Activated T-cell treated with anti-CD3 and anti-CD28 coated beads, Interleukin-2, amount 50 U/mL, for 4 hours (primary cell): ENCODE measurements at regions not wholly inside any gene's neighbourhood (a gene's known extent, or its start where the extent isn't known, plus 50 kb on each side); places are given as distances from the start of the nearest gene placed in this dataset.
"Not testable (repeated sequence)": the region's sequence is repeated elsewhere in the genome, so short reads cannot be mapped to it uniquely, and the experiment has no call there.

Source experiments
- ATAC-seq, 2 donors: fragments of 200-7000 bp; cut with Tn5 transposase; one replicate each; pipeline ENCODE4 v1.10.0; 2021
- DNase-seq: peaks from one replicate; pipeline ENCODE4 v3.0.0-alpha.2; 2020
- H3K27me3 Mint-ChIP-seq: one replicate; pipeline ENCODE4 v1.8.0; 2021; ENCODE audit warnings: low read depth, mixed read lengths
- H3K36me3 Mint-ChIP-seq: one replicate; pipeline ENCODE4 v1.8.0; 2022; ENCODE audit warnings: mixed read lengths; ENCODE audit not compliant: insufficient read depth
- H3K4me1 Mint-ChIP-seq: one replicate; pipeline ENCODE4 v1.8.0; 2021; ENCODE audit warnings: low read depth, mixed read lengths
- H3K4me3 Mint-ChIP-seq: one replicate; pipeline ENCODE4 v1.8.0; 2021; ENCODE audit warnings: mild to moderate bottlenecking, moderate library complexity, mixed read lengths
- H3K9me3 Mint-ChIP-seq: one replicate; pipeline ENCODE4 v1.8.0; 2021; ENCODE audit warnings: mixed read lengths

DNA sequence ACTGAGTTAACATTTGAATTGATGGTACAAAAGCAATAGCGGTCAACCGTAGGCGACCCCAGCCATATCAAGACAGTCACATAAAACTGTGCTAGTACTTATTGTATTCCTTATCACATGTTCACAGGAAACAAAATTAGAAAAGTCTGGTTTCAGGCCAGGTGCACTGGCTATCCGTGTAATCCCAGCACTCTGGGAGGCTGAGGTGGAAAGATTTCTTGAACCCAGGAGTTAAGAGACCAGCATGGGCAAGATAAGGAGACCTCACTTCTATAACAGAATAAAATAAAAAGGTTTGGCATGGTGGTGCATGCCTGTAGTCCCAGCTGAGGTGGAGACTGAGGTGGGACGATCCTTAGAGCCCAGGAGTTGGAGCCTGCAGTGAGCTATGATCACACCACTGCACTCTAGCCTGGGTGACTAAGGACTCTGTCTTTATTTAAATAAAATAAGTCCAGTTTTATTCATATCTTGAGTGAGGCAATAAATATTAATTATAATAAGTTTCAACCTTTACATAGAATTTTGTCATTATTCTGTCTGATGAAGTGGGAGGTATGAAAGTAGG is 84.1 kb upstream of the RGPD4 start:
- no peak for DNase-seq
- Mint-ChIP-seq H3K36me3 (no peaks in the 10 kb centered on the region), H3K9me3 (peaks cover 3% of the 10 kb centered on the region), H3K4me1 (peaks cover 2% of the 10 kb centered on the region), H3K4me3 (no peak overlapping the region), H3K27me3 (no peaks in the 10 kb centered on the region)
- peak in 1 of 2 donors; percentile 14 for ATAC-seq

DNA sequence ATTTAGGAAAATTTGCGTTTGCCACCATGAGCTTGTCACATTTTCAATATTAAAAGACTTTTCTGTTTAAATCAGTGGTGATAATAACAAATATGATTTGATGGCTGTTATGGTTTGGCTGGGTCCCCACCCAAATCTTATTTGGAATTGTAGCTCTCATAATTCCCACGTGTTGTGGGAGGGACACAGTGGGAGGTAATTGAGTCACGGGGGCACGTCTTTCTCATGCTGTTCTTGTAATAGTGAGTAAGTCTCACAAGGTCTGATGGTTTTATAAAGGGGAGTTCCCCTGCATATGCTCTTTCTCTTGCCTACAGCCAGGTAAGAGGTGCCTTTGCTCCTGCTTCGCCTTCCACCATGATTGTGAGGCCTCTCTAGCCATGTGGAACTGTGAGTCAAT is 83.4 kb upstream of the RGPD4 start:
- ATAC-seq (no peak), DNase-seq (no peak)
- Mint-ChIP-seq H3K36me3 (no peaks in the 10 kb centered on the region), H3K4me1 (peaks cover 2% of the 10 kb centered on the region), H3K27me3 (no peaks in the 10 kb centered on the region), H3K4me3 (no peak overlapping the region), H3K9me3 (peaks cover 3% of the 10 kb centered on the region)

DNA sequence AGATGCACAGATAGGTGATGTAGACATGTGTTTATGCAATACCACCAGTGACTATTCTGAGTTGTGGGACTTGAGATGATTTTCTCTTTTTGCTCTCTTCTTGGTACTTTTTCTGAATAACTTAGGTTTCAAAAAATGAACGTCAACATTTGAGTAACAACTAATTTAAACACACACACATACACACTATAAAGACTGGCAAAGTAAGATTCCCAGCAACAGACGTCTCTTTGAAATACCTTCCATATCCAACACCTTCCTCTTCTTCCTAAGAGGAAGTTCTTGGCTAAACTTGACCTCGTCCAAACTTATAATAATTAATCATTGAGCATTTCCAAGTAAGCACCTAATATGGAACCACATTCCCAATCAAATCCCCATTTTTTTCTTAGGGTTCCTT is 81.6 kb upstream of the RGPD4 start:
- Mint-ChIP-seq H3K36me3 (no peaks in the 10 kb centered on the region), H3K27me3 (no peaks in the 10 kb centered on the region), H3K4me3 (no peak overlapping the region), H3K4me1 (peaks cover 2% of the 10 kb centered on the region), H3K9me3 (no peaks in the 10 kb centered on the region)
- DNase-seq, result no peak
- ATAC-seq, result no peak

DNA sequence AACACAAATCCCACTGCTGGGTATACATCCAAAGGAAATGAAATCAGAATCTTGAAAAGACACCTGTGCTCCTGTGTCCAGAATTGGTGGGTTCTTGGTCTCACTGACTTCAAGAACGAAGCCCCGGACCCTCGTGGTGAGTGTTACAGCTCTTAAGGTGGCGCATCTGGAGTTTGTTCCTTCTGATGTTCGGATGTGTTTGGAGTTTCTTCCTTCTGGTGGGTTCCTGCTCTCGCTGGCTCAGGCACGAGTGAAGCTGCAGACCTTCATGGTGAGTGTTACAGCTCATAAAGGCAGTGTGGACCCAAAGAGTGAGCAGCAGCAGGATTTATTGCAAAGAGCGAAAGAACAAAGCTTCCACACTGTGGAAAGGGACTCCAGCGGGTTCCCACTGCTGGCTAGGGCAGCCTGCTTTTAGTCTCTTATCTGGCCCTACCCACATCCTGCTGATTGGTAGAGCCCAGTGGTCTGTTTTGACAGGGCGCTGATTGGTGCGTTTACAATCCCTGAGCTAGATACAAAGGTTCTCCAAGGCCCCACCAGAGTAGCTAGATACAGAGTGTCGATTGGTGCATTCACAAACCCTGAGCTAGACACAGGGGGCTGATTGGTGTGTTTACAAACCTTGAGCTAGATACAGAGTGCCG is 80.0 kb upstream of the RGPD4 start:
- not testable (repeated sequence) for ATAC-seq, H3K4me3 Mint-ChIP-seq, DNase-seq, H3K4me1 Mint-ChIP-seq, H3K36me3 Mint-ChIP-seq, H3K9me3 Mint-ChIP-seq, H3K27me3 Mint-ChIP-seq

DNA sequence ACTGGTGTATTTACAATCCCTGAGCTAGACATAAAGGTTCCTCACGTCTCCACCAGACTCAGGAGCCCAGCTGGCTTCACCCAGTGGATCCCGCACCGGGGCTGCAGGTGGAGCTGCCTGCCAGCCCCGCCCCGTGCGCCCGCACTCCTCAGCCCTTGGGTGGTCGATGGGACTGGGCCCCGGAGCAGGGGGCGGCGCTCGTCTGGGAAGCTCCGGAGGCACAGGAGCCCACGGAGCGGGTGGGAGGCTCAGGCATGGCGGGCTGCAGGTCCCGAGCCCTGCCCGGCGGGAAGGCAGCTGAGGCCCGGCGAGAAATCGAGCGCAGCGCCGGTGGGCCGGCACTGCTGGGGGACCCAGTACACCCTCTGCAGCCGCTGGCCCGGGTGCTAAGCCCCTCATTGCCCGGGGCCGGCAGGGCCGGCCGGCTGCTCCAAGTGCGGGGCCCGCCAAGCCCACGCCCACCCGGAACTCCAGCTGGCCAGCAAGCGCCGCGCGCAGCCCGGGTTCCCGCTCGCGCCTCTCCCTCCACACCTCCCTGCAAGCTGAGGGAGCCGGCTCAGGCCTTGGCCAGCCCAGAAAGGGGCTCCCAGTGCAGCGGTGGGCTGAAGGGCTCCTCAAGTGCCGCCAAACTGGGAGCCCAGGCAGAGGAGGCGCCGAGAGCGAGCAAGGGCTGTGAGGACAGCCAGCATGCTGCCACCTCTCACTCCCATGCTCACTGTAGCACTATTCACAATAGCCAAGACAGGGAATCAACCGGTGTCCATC is 79.3 kb upstream of the RGPD4 start:
- H3K4me3 Mint-ChIP-seq, H3K4me1 Mint-ChIP-seq, DNase-seq, ATAC-seq, H3K27me3 Mint-ChIP-seq, H3K36me3 Mint-ChIP-seq, H3K9me3 Mint-ChIP-seq: not testable (repeated sequence)

DNA sequence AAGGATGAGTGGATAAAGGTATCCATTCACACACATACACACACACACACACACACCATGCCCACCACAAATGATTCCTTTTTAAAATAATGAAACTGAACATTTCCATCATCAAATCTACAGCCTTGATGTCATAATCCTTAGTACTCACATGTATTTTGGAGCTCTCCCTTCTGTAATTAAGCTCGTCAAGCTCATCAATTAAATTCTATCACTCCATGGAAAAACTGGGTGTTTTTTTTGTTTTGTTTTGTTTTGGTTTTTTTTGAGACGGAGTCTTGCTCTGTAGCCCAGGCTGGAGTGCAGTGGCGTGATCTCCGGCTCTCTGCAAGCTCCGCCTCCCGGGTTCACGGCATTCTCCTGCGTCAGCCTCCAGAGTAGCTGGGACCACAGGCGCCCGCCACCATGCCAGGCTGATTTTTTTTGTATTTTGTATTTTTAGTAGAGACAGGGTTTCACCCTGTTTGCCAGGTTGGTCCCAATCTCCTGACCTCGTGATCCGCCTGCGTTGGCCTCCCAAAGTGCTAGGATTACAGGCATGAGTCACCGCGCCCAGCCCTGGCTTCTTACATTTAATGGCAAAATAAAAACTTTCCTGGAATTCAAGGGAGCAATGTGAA is 78.6 kb upstream of the RGPD4 start:
- ATAC-seq (no peak), DNase-seq (no peak)
- no peaks in the 10 kb centered on the region for H3K36me3 Mint-ChIP-seq
- no peak overlapping the region for H3K4me3 Mint-ChIP-seq
- H3K9me3 Mint-ChIP-seq, result no peaks in the 10 kb centered on the region
- no peaks in the 10 kb centered on the region for H3K4me1 Mint-ChIP-seq
- H3K27me3 Mint-ChIP-seq, result no peaks in the 10 kb centered on the region

DNA sequence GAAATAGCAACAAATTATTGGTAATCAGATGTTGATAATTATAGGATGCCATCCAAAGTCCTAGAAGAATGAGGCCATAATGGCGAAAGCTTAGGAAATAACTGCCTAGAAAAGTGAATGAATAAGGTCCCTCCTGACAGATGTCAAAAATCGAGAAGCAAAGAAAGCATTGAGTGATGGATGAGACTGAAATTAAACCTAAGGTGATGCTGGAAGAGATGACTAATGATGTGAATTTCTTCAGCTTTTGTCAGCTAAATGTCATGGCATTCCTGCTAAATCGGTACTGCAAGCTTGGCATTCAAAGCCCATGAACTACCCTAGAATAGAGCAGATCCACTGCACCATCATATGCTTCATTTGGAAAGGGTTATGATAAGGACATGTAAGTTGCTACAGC is 74.8 kb upstream of the RGPD4 start:
- Mint-ChIP-seq H3K36me3 (no peaks in the 10 kb centered on the region), H3K9me3 (no peaks in the 10 kb centered on the region), H3K27me3 (no peaks in the 10 kb centered on the region), H3K4me1 (no peaks in the 10 kb centered on the region), H3K4me3 (no peak overlapping the region)
- no peak for DNase-seq
- ATAC-seq, result no peak

DNA sequence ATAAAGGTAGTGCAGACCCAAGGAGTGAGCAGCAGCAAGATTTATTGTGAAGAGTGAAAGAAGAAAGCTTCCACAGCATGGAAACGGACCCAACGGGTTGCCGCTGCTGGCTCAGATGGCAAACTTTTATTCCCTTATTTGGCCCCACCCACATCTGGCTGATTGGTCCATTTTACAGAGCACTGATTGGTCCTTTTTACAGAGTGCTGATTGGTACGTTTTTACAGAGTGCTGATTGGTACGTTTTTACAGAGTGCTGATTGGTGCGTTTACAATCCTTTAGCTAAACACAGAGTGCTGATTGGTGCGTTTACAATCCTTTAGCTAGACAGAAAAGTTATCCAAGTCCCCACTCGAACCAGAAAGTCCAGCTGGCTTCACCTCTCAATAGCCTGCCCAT is 72.9 kb upstream of the RGPD4 start:
- not testable (repeated sequence) for H3K4me1 Mint-ChIP-seq, H3K27me3 Mint-ChIP-seq, H3K4me3 Mint-ChIP-seq, H3K36me3 Mint-ChIP-seq, DNase-seq, H3K9me3 Mint-ChIP-seq, ATAC-seq

DNA sequence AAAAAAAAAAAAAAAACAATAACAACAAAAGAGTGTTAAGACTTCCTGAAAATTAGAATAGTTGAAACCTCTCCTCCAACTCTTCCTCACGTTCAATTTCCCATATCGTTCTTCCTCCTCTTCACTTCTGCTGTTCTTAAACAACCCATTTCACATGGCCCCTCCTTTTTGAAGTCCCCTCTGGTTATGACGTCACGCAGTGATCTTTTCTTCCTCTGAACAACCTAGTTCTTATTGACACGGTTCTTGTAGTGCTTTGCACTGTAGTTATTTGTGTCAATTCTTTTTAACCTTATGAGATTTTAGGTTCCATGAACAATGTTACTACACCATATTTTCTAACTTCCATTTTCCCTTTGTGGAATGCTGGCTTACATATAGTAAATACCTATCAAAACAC is 69.5 kb upstream of the RGPD4 start:
- H3K4me3 Mint-ChIP-seq, result no peak overlapping the region
- no peaks in the 10 kb centered on the region for H3K27me3 Mint-ChIP-seq
- no peak for DNase-seq
- ATAC-seq, result no peak
- no peaks in the 10 kb centered on the region for H3K36me3 Mint-ChIP-seq
- no peaks in the 10 kb centered on the region for H3K9me3 Mint-ChIP-seq
- no peaks in the 10 kb centered on the region for H3K4me1 Mint-ChIP-seq

DNA sequence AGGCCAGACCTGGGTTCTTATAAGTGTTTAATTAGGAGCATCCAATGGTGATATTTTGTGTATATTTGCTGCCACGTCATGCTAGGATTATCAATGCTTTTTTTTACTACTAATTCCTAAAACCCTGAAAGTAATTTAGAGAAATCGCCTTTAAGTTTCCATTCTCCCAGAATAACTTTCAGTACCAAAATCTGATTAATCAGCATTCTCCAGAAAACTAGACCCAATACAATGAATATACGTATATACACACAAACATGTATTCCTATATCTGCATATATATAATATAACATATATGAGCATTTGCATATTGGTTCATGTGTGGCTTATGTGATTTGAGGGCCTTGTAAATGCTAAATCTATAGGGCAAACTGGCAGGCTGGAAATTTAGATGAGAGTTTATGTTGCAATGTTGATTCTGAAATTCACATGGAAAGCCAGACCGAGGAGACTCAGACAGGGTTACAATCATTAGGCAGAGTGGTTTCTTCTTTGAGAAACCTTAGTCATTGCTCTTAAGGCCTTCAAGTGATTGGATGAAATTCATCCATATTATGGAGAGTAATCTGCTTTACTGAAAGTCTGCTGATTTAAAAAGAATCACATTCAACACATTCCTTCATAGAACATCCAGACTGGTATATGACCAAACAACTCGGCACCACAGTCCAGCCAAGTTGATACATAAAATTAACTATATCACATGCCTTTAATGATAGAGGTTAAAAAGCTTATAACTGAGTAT is 65.9 kb upstream of the RGPD4 start:
- Mint-ChIP-seq H3K36me3 (no peaks in the 10 kb centered on the region), H3K4me1 (no peaks in the 10 kb centered on the region), H3K9me3 (no peaks in the 10 kb centered on the region), H3K4me3 (no peak overlapping the region), H3K27me3 (no peaks in the 10 kb centered on the region)
- ATAC-seq, result no peak
- DNase-seq, result no peak

DNA sequence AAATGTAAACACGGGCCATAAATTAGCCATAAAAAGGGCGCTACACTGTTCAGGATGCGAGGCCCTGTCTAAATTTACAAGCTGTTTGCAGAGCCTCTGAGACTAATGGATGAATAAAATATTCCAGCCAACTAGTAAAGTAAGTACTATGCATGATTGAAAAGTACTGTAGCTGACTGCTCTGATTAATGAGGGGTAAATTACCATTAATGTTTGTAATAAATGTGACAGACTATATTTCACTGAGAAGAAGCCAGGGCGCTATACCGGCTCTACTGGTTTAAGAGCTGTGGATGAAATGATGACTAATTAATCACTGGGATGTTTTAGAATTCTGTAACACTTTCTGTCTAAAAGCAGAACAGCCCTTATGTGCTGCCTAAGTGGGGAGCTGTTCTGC is 54.3 kb upstream of the RGPD4 start:
- H3K4me3 Mint-ChIP-seq, result no peak overlapping the region
- H3K9me3 Mint-ChIP-seq, result no peaks in the 10 kb centered on the region
- H3K27me3 Mint-ChIP-seq, result peaks cover 4% of the 10 kb centered on the region
- no peaks in the 10 kb centered on the region for H3K36me3 Mint-ChIP-seq
- DNase-seq, result no peak
- H3K4me1 Mint-ChIP-seq, result no peaks in the 10 kb centered on the region
- ATAC-seq, result no peak

DNA sequence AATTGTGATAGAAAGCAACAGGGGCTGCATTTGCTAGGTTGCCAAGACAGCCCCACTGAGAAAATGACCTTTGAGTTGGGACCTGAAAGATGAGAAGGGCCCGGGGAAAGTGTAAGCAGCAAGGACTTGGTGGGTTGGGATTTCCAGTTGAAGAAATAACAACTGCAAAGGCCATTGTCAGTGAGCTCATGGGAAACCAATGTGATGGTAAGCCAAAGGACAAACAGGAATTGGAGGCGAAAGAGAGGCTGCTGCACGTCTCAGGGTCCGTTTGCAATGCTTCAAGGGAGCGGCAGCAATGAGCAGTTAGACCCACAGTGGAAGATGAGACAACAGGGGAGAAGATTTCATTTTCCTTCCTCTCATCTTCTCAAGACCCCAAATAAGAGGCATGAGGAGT is 51.5 kb upstream of the RGPD4 start:
- Mint-ChIP-seq H3K36me3 (no peaks in the 10 kb centered on the region), H3K9me3 (no peaks in the 10 kb centered on the region), H3K4me3 (no peak overlapping the region), H3K27me3 (peaks cover 4% of the 10 kb centered on the region), H3K4me1 (no peaks in the 10 kb centered on the region)
- no peak for DNase-seq
- no peak for ATAC-seq

DNA sequence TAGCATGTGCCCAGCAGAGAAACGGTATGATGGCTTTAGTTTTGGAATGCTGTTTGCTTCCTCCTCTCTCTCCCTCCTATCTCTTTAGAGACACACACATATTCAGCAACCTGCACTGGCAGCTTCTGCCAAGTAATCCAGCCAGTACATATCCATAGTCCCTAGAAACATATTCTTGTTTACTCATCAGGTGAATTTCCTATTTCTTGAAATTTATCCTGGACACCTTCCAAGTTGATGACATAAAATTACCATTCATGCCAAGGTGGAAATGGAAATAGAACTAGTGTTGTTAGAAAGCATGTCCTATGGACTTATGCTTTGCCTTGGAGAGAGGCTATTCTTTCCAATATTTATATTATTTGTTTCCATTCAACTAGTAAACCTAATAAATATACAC is 50.9 kb upstream of the RGPD4 start:
- H3K27me3 Mint-ChIP-seq, result peaks cover 4% of the 10 kb centered on the region
- DNase-seq, result no peak
- H3K36me3 Mint-ChIP-seq, result no peaks in the 10 kb centered on the region
- H3K4me1 Mint-ChIP-seq, result no peaks in the 10 kb centered on the region
- H3K9me3 Mint-ChIP-seq, result no peaks in the 10 kb centered on the region
- ATAC-seq, result no peak
- H3K4me3 Mint-ChIP-seq, result no peak overlapping the region

DNA sequence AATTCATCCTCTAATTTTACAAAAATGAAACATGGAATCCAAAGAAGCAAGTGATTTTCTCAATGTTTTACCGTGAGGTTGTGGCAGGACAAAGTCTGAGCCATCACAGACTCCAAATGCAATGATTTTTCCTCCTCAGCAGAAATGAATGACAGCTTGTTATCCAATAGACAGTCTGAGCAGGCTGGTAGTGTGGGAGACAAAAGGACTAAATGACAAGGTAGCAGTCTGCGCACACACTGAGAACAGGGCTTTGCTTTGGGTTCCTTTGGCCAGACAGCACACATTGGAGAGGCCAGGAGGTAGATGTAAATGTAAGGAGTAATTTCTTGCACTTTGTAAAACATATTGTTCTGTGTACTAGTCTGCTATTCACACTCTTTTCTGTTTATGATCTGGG is 50.3 kb upstream of the RGPD4 start:
- no peaks in the 10 kb centered on the region for H3K36me3 Mint-ChIP-seq
- no peak for DNase-seq
- H3K4me3 Mint-ChIP-seq, result no peak overlapping the region
- peaks cover 4% of the 10 kb centered on the region for H3K27me3 Mint-ChIP-seq
- no peaks in the 10 kb centered on the region for H3K9me3 Mint-ChIP-seq
- no peak for ATAC-seq
- H3K4me1 Mint-ChIP-seq, result no peaks in the 10 kb centered on the region
